ENCODE measurements at regions not wholly inside any gene's neighbourhood (a gene's known extent, or its start where the extent isn't known, plus 50 kb on each side); places are given as distances from the start of the nearest gene placed in this dataset.
A peak's percentile ranks its signal among the peaks of the same experiment; 100 is the strongest.
"Not testable (repeated sequence)": the region's sequence is repeated elsewhere in the genome, so short reads cannot be mapped to it uniquely, and the experiment has no call there.

DNA sequence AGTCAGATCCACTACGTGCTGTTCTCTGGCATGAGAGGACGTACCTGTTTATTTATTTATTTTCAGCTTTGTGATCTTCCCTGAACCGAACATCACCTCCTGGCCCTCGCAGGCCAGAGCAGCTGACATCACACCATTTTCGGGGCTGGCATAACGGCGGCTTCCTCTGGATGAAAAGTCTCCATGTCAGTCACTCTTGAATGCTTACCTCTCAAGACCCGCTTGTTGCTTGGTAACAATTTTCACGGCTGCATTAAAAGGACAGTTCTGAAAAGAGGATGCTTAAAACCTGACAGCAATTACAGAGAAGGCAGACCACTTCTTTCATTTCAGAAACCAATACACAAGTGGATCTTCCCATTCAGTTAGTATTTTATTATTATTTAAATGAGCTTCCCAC, 159.8 kb upstream of the CDH4 start:
- no peak for DNase-seq (ENCODE audit: low spot score)

DNA sequence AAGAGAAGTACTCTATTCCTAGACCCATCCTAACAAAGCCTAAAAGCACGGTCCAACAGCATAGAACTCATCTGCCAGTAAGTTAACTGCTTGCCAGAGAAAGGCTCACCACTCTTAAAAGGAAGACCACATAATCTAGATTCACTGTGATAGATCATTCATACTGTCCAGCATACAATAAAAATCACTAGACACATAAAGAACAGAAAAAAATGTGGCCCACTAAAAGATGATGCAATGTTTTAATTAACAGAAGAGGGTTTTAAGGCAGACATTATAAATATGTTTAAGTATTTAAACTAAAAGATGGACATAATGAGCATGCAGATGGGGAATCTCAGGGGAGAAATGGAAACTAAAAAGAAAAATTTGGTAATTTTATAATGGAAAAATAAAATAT, 157.5 kb upstream of the CDH4 start:
- no peak for DNase-seq (ENCODE audit: low spot score)

DNA sequence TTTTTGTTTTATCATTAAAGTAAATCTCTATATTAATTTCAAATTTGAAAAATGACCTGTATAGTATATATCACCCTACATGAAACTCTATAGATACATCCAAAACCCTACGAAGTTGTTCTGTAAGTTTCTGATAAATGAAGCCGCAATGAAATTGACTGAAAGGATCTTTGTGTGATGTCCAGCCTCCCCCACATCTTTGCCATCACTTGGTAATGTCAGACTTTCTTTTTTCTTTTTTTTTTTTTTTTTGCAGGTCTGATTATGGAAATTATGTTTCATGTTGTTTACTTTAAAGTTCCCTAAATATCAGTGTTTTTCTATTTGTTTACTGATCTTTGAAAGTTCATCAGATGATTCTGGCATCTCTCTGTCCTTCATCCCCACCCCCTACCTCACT, 155.6 kb upstream of the CDH4 start:
- DNase-seq (ENCODE audit: low spot score): no peak

DNA sequence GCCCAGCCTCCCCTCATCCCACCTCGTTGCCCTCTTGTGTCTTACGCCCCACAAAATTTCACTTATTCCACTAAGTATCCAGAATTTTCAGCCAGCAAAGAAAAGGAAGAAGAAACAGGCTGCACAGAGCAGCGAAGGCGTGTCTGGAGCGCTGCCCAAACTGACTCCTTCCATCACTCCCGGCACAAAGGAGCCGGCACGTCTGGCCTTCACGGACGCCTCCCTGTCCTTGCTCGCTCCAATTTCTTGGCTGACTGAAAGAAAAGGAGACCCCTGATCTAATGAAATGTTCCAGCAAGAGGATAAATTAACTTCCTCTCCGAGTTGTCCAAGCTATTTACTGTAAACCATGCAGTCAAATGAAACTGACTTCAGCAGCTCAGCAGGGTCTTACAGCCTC, 152.3 kb upstream of the CDH4 start:
- no peak for DNase-seq (ENCODE audit: low spot score)

DNA sequence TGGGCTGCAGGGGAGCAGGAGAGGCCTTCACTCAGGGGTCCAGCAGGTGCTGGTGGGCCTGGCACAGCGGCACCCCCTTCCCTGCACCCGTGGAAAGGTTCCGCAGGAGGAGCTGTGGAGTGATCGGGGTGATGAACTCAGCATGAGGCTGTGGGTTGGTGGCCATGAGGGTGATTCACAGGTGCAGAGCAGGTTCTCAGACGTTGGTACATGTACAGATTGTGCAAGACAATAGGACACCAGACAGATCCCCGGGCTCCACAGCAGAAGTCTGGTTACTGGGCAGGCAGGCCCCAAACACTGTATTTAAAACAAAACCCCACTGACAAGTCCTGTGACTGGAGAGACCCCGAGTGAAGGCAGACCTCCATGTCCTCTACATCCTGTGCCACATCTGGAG, 151.6 kb upstream of the CDH4 start:
- DNase-seq (ENCODE audit: low spot score): no peak

DNA sequence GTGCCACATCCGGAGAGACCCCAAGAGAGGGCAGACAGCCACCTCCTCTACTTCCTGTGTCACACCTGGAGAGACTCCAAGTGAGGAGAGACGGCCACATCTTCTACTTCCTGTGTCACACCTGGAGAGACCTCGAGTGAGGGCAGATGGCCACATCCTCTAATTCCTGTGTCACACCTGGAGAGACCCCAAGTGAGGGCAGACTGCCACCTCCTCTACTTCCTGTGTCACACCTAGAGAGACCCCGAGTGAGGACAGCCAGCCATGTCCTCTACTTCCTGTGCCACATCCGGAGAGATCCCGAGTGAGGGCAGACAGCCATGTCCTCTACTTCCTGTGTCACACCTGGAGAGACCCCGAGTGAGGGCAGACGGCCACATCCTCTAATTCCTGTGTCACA, 150.7 kb upstream of the CDH4 start:
- DNase-seq (ENCODE audit: low spot score): not testable (repeated sequence)

DNA sequence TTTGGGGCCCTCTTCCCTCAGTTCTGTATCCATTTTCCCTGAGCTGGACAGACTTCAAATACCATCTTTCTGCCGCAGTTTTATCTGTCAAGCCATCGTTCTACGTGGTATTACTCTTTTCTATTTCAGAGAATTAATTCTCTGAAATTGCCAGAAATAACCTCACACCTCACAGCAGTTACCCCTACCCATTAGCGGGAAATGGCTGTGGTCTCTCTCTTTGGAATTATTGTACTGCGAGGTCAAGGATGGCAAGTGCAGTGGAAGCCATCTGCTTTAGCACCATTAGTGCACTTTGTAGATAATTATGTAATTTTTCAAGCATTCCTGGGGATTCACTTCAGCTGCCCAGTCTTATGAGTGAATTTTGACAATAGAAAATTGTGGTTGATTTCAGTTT, 147.8 kb upstream of the CDH4 start:
- DNase-seq (ENCODE audit: low spot score): no peak

DNA sequence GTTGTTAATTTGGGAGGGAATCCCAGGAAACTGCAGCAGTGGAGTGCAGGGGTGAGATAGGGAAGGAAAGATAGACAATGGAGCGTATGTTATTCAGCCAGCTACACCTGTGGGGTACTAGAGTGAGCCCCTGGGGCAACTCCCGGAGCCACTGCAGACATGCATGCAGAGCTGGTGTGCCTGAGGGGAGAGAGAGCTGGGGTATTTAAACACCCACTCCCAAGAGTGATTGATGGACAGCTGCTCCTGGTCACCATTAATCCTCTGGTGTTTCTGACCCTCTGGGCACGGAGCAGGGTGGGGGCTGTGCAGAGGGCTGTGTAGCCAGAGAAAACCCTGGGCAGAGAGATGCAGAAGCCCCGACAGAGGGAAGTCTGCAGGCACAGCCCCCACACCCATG, 146.7 kb upstream of the CDH4 start:
- DNase-seq (ENCODE audit: low spot score): no peak

DNA sequence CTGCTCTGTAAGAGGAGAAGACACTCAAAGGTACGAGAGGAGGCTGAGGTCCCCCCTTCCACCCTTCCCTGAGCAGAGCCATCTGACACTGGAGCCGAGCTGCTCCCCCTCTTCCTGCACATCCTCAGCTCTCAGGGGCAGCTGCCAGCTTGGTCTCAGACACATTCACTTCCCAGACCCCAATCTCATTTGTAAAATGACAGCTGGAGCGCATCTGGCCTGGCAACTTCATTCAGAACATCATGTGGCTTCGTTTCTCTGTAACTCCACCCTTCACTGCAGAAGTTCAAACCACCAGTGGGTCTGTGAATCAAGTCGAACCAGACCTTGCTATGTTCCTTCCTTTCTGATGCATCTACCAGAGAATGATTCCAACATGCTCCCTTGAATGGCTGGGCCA, 145.6 kb upstream of the CDH4 start:
- DNase-seq (ENCODE audit: low spot score): no peak

DNA sequence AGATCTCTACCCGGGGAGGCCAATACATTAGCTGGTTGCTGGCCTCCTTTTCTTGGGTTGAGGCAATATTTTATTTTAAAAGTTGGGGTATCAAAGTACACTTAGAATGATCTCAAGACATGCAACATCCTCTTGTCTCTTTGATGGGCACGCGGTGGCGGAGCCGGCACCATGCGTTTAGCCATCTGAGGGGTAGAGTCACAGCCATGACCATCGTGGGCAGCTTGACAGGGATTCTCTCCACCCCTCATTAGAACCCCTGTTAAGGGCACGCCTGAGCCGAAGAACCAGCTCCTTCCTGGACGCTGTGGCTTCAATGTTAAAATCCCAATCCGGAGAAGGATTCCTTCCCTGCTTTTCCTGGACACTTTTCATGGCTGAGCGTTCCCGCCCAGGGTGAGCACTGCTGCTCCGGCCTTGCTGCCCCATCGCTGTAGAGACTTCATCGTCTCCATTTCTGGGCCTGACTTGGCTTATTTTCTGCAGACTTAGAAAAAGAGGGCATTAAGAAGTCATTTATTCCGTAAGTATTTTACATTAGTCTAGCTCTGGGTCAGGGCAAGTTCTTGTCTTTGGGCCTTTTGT, 142.7 kb upstream of the CDH4 start:
- no peak for DNase-seq (ENCODE audit: low spot score)

DNA sequence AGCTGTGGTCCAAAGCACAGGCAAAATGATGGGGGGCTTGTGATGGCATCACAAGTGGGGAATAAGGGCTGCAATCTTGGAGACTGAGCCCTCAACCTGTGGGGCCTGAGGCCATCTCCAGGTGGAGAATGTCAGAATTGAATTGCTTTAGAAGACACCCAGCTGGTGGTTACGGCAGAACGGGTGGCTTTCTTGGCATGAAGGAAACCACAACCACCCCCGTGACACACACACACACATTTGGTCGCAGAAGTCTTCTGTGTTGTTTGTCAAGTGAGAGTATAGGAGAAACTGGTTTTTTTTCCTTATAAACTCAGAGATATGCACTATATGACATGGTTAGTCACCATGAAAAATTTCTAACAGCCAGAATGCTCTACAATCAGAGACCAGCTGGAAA, 139.5 kb upstream of the CDH4 start:
- DNase-seq (ENCODE audit: low spot score): no peak

DNA sequence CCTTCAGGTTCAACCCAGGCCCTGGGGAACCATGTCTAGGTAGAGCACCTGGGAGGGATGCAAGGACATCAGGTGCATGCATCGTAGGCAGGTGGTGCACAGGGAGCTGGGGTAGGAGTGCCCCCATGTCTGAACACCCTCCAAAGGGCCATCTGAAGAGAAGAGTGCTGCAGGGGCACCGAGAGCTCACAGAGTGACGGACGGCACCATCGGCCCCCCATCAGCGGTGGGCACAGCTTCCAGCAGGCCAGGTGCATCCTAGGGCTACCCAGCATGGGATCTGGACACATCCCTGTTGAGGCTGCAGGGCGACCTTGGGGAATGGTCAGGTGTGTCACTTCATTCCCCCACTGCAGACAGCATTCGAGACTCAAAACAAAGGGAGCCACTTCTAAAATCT, 138.3 kb upstream of the CDH4 start:
- no peak for DNase-seq (ENCODE audit: low spot score)

DNA sequence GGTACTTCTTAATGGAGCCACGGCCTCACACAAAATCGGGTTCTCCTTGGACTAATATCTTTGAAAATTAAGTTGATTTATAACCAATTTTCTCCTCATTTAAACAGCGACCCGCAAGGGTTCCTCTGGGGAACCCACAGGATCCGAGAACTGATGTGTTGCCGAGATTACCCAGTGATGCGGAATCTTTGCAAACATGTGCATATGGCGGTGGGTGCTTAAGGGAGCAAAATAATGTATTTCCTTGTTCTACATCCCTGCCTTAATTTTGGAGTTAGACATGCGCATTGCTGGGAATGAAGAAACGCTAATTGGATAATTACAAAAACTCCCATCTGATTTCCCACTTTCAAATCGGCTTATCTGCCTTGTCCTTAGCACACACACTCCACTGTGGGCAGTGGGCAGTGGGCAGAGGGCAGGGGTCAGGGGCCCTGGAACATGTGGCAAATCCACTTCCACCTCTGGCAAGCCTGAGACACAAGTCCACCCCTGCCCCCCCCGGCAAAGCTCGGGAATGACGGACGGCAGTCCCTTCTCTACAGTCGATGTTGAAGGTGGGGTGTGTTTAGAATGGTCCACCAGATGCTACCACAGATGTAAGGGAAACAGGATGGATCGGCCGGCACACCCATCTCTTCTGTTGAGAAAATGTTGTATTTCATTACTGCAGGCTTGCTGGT, 137.4 kb upstream of the CDH4 start:
- DNase-seq (ENCODE audit: low spot score): no peak

DNA sequence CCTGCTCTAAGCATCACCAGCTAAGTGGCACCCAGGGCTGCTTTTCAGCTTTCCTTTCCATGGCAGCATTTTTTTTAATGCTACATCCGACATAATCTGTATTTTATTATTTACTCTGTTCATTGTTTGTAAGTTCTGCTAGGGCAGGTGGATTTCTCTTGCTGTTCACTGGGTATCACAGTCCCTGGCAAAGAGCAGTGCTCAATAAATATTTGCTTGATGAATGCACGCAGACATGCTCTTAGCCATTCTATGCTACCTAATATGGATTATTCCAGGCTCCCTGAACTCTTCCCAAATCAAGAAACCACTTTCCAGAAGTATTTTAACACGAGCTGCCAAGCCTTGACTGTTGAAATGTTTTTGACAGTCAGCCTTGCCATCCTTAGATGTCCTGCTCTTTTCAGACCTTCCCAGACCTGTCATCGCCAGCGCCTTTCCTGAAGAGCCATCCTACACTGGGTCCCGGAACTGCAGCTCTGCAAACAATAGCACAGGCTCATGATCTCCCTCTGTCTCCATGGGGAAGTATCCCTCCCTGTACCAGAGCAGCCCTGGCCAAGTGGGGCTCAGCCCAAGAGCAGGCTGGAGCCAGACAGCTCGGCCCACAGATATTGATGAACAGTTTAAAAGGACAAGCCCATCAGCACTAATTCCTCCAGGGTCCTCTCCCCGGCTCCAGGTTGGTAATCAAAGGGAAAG, 136.5 kb upstream of the CDH4 start:
- no peak for DNase-seq (ENCODE audit: low spot score)

DNA sequence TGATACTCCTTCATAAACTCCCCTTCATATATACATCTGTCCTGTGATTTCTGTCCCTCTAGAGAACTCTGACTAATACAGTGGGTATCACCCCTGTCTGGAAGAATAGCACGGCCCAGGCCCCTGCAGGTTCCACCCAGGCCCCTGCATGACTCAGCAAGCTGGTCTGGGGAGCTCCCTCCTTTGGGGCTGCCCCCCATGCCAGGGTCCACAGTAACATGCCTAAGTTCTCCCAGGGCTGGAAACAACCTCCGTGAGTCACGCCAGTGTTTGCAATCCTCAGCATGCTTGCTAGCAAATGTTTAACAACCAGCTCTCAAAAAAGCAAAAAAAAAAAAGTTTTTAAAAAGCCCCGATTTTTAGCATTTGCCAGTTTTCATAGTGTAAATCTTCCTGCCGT, 134.3 kb upstream of the CDH4 start:
- DNase-seq (ENCODE audit: low spot score): peak; percentile 69

DNA sequence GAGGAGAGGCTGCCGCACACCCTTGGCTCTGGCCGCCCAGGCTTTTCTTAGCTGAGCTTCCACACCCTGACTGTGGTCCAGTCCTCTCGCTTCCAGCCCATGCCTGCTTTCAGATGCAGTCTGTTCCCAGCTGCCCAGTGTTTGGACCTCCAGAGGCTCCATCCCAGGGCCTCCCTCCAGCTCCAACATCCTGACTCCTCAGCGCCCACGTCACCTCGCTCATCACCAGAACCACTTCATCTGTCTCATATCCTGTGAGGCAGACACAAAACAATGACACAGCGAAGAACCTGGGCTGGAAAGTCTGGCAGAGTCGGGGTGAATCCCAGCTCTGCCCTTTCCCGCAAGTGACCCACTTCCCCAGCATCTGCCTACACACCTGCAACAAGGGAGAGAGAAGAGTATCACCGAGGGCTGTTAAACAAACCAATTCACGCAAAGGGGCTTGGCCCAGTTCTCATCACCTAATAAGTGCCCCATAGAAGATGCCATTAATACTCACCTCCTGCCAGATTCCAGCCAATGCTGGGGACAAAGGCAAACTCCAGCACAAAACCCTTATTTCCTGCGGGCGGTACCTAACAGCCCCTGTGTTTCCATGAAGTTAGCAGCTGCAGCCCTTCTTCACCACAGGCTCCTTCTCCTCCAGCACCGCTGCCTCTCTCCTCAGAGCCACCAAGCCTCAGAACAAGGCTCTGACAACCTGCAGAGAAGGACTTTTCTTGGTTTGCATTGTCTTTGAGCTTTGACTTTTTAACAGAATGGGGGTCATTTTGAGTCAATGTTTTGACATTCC, 133.4 kb upstream of the CDH4 start:
- DNase-seq (ENCODE audit: low spot score): peak; percentile 79

DNA sequence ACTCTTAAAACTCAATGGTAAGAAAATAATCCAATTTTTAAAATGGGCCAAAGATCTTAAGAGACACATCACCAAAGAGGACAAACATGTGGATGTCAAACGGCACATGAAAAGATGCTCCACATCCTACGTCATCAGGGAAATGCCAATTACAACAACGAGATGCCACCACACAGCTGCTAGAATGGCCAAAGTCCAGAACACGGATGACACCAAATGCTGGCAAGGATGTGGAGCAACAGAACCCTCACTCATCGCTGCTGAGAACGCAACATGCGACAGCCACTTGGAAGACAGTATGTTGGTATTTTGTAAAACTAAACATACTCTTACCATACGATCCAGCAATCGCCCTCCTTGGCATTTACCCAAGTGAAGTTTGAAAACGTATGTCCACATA, 132.8 kb upstream of the CDH4 start:
- no peak for DNase-seq (ENCODE audit: low spot score)

DNA sequence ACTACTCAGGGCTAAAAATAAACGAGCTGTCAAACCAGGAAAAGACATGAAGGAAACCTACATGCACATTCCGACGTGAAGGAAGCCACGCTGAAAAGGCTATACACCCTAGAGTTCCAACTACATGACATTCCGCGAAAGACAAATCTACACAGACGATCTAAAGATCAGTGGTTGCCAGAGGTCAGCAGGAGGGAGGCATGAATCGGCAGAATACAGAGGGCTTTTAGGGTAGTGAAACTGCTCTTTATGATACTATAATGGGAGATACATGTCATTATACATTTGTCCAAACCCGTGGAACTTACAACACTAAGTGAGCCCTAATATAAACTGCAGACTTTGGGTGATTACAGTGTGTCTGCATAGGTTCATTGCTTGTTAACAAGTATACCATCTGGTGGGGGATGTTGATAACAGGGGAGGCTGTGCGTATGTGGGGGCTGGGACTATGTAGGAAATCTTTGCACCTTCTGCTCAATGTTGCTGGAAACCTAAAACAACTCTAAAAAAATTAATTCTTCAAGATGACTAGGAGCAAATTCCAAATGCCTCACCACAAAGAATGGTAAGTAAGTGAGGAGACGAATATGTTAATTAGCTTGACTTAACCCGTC, 132.2 kb upstream of the CDH4 start:
- DNase-seq (ENCODE audit: low spot score): no peak

DNA sequence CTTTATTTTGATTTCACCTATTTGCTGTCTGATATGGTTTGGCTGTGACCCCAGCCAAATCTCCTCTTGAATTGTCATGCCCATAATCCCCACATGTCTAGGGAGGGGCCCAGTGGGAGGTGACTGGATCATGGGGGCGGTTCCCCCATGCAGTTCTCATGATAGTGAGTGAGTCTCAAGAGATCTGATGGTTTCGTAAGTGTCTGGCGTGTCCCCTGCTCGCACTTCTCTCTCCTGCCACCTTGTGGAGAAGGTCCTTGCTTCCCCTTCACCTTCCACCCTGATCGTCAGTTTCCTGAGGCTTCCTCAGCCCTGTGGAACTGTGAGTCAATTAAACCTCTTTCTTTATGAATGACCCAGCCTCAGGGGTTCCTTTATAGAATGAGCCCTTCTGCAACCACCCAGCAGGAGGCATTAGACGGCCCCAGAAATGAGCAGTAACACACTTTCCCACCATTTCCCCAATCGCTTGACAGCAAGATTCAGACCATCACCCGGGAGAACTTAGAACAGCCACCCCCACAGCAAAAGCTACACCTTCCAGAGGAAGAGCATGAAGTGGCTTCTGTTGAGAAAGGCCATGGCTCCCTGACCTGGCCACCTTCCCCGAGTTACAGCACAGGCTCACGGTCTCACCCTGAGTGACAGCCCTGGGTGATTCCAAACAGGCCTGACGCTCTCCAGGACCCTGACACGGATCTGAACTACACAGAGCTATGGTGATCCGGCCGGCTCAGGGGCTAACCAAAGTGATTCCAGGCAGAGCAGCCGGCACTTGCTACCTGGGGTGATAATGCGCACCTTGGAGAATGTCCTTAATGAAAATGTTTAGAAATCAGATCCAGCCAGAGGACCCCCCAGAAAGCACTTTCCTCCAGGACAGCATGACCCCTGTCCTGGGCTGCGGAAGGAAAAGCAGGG, 131.2 kb upstream of the CDH4 start:
- DNase-seq (ENCODE audit: low spot score): peak; percentile 92

DNA sequence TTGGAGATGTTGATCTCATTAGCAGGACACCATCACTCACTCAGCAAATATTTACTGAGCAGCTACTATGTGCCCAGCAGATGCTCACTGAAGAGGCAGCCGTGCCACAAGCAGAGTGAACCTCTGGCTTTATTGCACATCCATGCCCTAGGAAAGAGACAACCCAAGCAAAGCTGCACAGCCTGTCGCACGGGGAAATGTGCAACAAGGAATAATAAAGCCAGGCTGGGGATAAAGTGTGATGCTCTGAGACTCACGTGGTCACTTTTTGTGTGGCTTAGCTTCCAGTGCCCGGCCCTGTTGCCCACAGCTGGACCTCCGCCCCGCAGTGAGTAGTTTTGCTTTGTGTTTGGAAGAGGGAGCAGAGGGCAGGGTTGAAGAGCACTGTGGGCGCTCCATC, 130.4 kb upstream of the CDH4 start:
- DNase-seq (ENCODE audit: low spot score): no peak

DNA sequence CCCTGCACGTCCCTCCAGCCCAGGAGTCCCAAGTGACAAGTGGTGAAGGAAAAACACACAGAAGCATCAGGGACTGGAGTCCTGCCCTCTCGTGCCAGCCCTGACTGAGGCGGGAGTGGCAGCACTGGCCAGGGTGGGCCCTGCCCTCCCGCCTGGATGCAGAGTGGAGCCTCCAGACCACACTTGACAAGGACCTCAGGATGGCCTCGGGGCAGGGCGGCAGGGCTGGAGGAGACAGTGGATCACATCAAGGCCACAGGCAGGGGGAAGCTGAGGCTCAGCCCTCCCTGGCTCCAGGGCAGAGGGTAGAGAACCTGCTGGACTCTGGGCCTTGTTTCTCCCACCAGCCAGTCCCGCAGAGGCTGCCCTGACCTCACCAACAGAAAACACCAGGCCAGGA, 128.8 kb upstream of the CDH4 start:
- no peak for DNase-seq (ENCODE audit: low spot score)
